MM.1S (cell line): ENCODE measurements at regions not wholly inside any gene's neighbourhood (a gene's known extent, or its start where the extent isn't known, plus 50 kb on each side); places are given as distances from the start of the nearest gene placed in this dataset.

Experiments used
- DNase-seq: peaks from one replicate; pipeline ENCODE4 v3.0.0-alpha.2; 2015
- H2AFZ ChIP-seq: fragments of 300-600 bp; sonication (generic); 2 replicates; pipeline ENCODE4 v1.6.0; 2016; ENCODE audit warnings: antibody characterized with exemption, low read length
- H3F3A ChIP-seq: fragments of 300-600 bp; sonication (generic); 2 replicates; pipeline ENCODE4 v1.6.1; 2016; ENCODE audit warnings: mild to moderate bottlenecking, antibody characterized with exemption, low read length, moderate library complexity, mixed read lengths; ENCODE audit not compliant: insufficient read depth
- H3K27ac ChIP-seq: fragments of 300-600 bp; sonication (generic); 2 replicates; pipeline ENCODE4 v1.5.1; 2016; ENCODE audit warnings: mild to moderate bottlenecking, low read length
- H3K27me3 ChIP-seq: fragments of 300-600 bp; sonication (generic); replicated peaks from 2 replicates; pipeline ENCODE4 v1.6.0; 2016; ENCODE audit warnings: low read length; ENCODE audit not compliant: insufficient read depth
- H3K36me3 ChIP-seq: fragments of 300-600 bp; sonication (generic); replicated peaks from 2 replicates; pipeline ENCODE4 v1.6.1; 2016; ENCODE audit warnings: mild to moderate bottlenecking, low read length, mixed read lengths; ENCODE audit not compliant: insufficient read depth
- H3K4me1 ChIP-seq: fragments of 300-600 bp; sonication (generic); 2 replicates; pipeline ENCODE4 v1.6.1; 2016; ENCODE audit warnings: low read length, mixed read lengths
- H3K4me2 ChIP-seq: fragments of 300-600 bp; sonication (generic); 2 replicates; pipeline ENCODE4 v1.6.0; 2016; ENCODE audit warnings: low read depth, low read length
- H3K4me3 ChIP-seq: fragments of 300-600 bp; sonication (generic); 2 replicates; pipeline ENCODE4 v1.5.1; 2016; ENCODE audit warnings: low read length, mixed read lengths
- H3K79me2 ChIP-seq: fragments of 300-600 bp; sonication (generic); 2 replicates; pipeline ENCODE4 v1.6.1; 2016; ENCODE audit warnings: mixed run types, low read length, mixed read lengths
- H3K9ac ChIP-seq: fragments of 300-600 bp; sonication (generic); 2 replicates; pipeline ENCODE4 v1.6.1; 2016; ENCODE audit warnings: low read length, mixed read lengths
- H3K9me2 ChIP-seq: fragments of 300-600 bp; sonication (generic); replicated peaks from 2 replicates; pipeline ENCODE4 v1.6.1; 2016; ENCODE audit warnings: mild to moderate bottlenecking, low read length, mixed read lengths; ENCODE audit not compliant: insufficient read depth
- H3K9me3 ChIP-seq: fragments of 300-600 bp; sonication (generic); replicated peaks from 2 replicates; pipeline ENCODE4 v1.6.1; 2016; ENCODE audit warnings: mild to moderate bottlenecking, low read length, mixed read lengths; ENCODE audit not compliant: insufficient read depth
- H4K20me1 ChIP-seq: fragments of 300-600 bp; sonication (generic); 2 replicates; pipeline ENCODE4 v1.6.1; 2016; ENCODE audit warnings: mild to moderate bottlenecking, low read length, moderate library complexity, mixed read lengths; ENCODE audit not compliant: insufficient read depth
- EZH2 ChIP-seq: fragments of 300-600 bp; sonication (generic); optimal IDR thresholded peaks from 2 replicates; pipeline ENCODE3; 2017; ENCODE audit warnings: low read depth, mild to moderate bottlenecking, antibody characterized with exemption, low read length, mixed read lengths
- EZH2phosphoT487 ChIP-seq: fragments of 300-600 bp; sonication (generic); IDR thresholded peaks from 2 replicates; pipeline ENCODE4 v1.6.1; 2018; ENCODE audit warnings: antibody characterized with exemption, low read length
- TF ChIP-seq, protein P1 (sequence below): fragments of 300-600 bp; sonication (generic); IDR thresholded peaks from 2 replicates; pipeline ENCODE4 v1.5.1; 2016; ENCODE audit warnings: antibody characterized with exemption, low read length, mixed read lengths

DNA sequence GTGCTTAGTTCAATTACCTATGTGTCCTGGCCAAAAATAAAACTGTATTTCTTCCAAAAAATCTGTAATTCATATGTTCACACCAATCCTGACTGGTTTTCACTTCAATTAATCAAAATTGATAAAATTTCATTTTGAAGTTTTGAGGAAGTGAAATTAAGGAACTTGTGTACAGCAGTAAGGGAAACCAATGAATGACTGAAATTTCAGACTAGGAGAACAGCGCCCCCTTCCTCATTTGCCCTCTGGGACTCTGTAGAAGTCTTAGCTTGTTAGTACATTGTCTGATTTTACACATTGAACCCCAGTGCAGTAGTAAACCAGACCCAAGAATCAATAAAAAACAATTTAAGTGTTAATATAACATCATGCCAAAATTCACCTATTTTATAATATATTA is 495.3 kb upstream of the AGTR1 start:
- Histone ChIP-seq H3K36me3 (no peaks in the 10 kb centered on the region), H3K27ac (no peak overlapping the region), H4K20me1 (no peaks in the 10 kb centered on the region), H3K4me2 (no peak overlapping the region), H3K4me1 (no peaks in the 10 kb centered on the region), H3K9me2 (no peaks in the 10 kb centered on the region), H2AFZ (no peak overlapping the region), H3K27me3 (no peaks in the 10 kb centered on the region), H3K79me2 (no peaks in the 10 kb centered on the region), H3K9me3 (no peaks in the 10 kb centered on the region), H3K9ac (no peak overlapping the region), H3F3A (no peaks in the 10 kb centered on the region), H3K4me3 (no peak overlapping the region)
- TF ChIP-seq EZH2phosphoT487 (no peak), EZH2 (no peak)
- TF ChIP-seq, protein P1, sequence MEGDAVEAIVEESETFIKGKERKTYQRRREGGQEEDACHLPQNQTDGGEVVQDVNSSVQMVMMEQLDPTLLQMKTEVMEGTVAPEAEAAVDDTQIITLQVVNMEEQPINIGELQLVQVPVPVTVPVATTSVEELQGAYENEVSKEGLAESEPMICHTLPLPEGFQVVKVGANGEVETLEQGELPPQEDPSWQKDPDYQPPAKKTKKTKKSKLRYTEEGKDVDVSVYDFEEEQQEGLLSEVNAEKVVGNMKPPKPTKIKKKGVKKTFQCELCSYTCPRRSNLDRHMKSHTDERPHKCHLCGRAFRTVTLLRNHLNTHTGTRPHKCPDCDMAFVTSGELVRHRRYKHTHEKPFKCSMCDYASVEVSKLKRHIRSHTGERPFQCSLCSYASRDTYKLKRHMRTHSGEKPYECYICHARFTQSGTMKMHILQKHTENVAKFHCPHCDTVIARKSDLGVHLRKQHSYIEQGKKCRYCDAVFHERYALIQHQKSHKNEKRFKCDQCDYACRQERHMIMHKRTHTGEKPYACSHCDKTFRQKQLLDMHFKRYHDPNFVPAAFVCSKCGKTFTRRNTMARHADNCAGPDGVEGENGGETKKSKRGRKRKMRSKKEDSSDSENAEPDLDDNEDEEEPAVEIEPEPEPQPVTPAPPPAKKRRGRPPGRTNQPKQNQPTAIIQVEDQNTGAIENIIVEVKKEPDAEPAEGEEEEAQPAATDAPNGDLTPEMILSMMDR: no peak
- DNase-seq: no peak

DNA sequence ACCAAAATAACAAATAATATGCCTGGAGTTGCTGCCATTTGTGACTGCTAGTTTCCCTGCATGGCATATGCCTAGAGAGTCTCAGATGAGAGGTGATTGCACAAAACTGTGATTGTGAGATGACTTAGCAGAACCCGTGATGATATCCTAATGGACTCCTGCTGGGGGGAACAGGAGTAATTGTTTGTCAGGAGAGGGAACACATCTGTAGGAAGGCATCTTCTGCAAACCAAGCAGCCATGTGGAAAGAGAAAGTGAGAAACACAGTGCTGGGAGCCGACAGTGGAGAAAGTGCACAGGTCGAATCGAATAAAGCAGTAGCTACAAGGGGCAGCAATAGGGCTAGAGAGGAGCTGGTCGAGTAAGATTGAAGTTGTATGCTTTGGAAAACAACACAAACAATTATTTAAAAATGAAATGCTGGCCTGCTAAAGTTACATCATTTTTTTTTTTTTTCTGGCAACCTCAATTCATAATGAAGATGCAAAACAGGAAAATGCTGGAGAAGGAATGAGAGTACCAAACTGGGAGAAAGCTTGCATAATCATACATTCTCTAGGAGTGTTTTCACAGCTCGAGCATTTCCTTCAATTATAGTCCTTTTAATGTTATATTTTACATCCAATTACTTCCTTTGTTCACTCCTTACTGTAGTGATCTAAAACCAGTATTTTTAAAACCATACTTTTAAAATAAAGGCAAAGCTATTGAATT is 494.2 kb upstream of the AGTR1 start:
- H2AFZ ChIP-seq: no peak overlapping the region
- no peak overlapping the region for H3K4me2 ChIP-seq
- H3K27ac ChIP-seq: no peak overlapping the region
- H3K27me3 ChIP-seq: no peaks in the 10 kb centered on the region
- H3K4me1 ChIP-seq: no peaks in the 10 kb centered on the region
- no peak for DNase-seq
- H3K79me2 ChIP-seq: no peaks in the 10 kb centered on the region
- TF ChIP-seq EZH2: no peak
- TF ChIP-seq, protein P1: no peak
- no peak for TF ChIP-seq EZH2phosphoT487
- no peak overlapping the region for H3K4me3 ChIP-seq
- no peaks in the 10 kb centered on the region for H3K9me3 ChIP-seq
- H3K9me2 ChIP-seq: no peaks in the 10 kb centered on the region
- no peaks in the 10 kb centered on the region for H3K36me3 ChIP-seq
- no peaks in the 10 kb centered on the region for H4K20me1 ChIP-seq
- no peak overlapping the region for H3K9ac ChIP-seq
- H3F3A ChIP-seq: no peaks in the 10 kb centered on the region

DNA sequence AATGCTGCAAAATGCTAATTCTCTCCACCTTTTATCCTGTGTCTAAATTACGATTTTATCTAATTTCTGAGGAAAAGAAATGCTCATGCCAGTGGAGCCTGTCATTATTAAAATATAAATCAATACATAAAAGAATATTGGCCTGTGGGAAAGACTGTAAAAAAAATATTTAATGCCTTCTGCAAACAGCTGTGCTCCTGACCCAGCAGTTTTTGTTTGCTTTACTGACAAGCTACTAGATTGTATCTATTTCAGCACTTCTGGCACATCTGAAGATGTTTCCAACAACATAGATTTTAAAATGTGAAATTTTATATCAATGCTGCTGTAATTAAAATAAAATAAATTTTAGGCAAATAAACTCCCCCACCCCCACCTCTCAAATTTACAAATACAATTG is 493.6 kb upstream of the AGTR1 start:
- TF ChIP-seq, protein P1: no peak
- TF ChIP-seq EZH2 (no peak), EZH2phosphoT487 (no peak)
- Histone ChIP-seq H3K9me3 (no peaks in the 10 kb centered on the region), H3F3A (no peaks in the 10 kb centered on the region), H3K27me3 (no peaks in the 10 kb centered on the region), H3K9ac (no peak overlapping the region), H3K27ac (no peak overlapping the region), H4K20me1 (no peaks in the 10 kb centered on the region), H3K36me3 (no peaks in the 10 kb centered on the region), H3K9me2 (no peaks in the 10 kb centered on the region), H3K79me2 (no peaks in the 10 kb centered on the region), H2AFZ (no peak overlapping the region), H3K4me3 (no peak overlapping the region), H3K4me1 (no peaks in the 10 kb centered on the region), H3K4me2 (no peak overlapping the region)
- DNase-seq: no peak
